ENCODE measurements at regions not wholly inside any gene's neighbourhood (a gene's known extent, or its start where the extent isn't known, plus 50 kb on each side); places are given as distances from the start of the nearest gene placed in this dataset.

DNA sequence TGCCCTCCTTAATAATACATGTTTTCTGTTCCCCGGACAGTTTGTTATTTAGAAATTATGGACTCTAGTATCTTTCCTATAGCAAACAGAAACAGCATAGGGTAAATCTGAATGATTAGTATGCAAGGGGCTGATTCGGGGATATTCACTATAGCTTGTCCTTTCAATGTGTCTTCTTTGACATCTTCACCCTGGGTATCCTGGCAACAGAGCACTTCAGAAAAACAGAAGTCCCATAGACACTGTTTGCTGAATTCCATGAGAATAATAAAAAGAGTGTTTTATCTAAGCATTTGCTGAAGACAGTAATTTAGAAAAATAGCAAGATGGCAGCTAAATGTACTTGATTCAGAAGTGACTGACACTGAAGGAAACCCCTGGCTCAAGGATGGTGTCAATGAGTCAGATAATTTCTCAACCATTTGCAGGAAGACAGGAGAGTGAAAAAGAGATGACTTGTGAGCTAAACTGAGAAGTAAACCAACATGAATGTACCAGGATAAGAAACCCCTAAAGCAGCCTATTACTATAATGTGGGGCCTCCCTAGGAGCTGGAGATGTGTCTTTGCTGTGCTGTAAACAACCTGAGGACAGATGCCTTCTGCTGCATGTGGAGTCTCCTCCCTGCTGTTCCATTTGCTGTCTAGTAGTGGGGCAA lies 246.2 kb downstream of the MAN2A1 start:
- peaks cover 3% of the 10 kb centered on the region for H3K9me3 Mint-ChIP-seq
- peaks cover 8% of the 10 kb centered on the region for H3K27me3 Mint-ChIP-seq
- no peak overlapping the region for H3K4me3 Mint-ChIP-seq
- H3K27ac Mint-ChIP-seq, result no peak overlapping the region
- peaks cover 6% of the 10 kb centered on the region for H3K4me1 Mint-ChIP-seq
- H3K36me3 Mint-ChIP-seq, result no peaks in the 10 kb centered on the region
- no peak for DNase-seq (ENCODE audit: low spot score in 2 of 2)
- ATAC-seq (ENCODE audit: low read depth), result no peak

DNA sequence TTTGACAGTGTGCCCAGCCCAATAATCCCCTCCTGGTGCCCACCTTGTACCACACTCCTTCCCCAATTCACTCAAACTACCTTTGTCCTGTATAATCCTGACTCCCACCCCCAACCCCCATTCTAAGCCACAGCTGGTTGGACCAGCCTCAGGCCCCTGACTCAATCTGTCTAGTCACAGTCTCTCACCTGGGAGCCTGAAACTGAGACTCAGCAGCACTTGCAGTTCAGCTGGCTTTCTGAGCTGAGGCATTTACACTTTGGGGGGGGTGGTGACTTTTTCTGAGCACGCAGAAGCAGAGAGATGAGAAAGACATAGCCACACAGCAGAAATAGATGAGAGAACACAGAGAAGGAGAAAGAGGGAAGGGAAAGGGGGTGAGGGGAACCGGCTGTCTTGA lies 247.3 kb downstream of the MAN2A1 start:
- Mint-ChIP-seq H3K4me1 (peaks cover 3% of the 10 kb centered on the region), H3K36me3 (peaks cover 2% of the 10 kb centered on the region), H3K27me3 (peaks cover 8% of the 10 kb centered on the region), H3K9me3 (peaks cover 5% of the 10 kb centered on the region), H3K4me3 (no peak overlapping the region), H3K27ac (no peak overlapping the region)
- no peak for ATAC-seq (ENCODE audit: low read depth)
- no peak for DNase-seq (ENCODE audit: low spot score in 2 of 2)

DNA sequence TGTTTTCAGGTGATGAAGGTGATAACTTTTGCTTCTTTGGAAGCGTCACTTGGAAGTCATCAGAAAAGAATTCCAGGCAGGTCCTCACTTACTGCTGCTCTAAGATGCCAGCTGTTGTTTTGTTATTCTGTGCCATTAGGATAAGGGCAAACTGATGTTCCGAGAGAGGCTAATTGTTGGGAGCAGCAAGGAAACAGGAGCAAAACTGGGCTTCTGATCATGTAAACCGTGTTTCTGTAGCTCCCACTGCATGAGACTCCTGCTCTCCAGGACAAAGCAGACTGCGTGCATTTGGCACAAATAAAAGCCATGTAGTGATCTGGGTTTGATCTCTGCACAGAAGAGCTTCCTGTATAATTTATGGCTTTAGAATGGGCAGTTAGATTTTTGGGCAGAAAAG lies 248.2 kb downstream of the MAN2A1 start:
- H3K27me3 Mint-ChIP-seq, result peaks cover 7% of the 10 kb centered on the region
- H3K36me3 Mint-ChIP-seq, result peaks cover 2% of the 10 kb centered on the region

DNA sequence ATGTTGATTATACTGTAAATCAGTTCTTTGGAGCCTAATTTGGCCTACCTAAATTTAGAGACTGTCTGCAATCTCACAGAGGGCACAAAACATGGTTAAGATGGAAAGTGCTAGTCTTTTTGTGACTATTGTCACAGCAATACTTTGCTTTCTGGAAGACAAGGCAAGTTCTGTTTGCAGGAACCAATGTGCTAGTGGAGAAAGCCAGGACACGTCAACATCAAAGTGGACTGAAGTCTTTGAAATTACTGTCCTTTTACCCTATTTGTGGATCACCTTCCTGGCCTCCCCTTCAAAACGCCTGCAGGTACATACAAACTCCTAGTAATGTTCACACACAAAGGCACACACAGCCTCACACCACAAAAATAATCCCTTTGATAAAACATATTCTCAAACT lies 248.7 kb downstream of the MAN2A1 start:
- no peak overlapping the region for H3K27ac Mint-ChIP-seq
- H3K9me3 Mint-ChIP-seq, result peaks cover 5% of the 10 kb centered on the region
- DNase-seq (ENCODE audit: low spot score in 2 of 2) (no peak), ATAC-seq (ENCODE audit: low read depth) (no peak)
- no peak overlapping the region for H3K4me3 Mint-ChIP-seq
- peaks cover 2% of the 10 kb centered on the region for H3K36me3 Mint-ChIP-seq
- peaks cover 3% of the 10 kb centered on the region for H3K4me1 Mint-ChIP-seq
- H3K27me3 Mint-ChIP-seq, result peaks cover 5% of the 10 kb centered on the region

More for the DNA sequence above, 248.2 kb downstream of the MAN2A1 start:
- Mint-ChIP-seq H3K4me3 (no peak overlapping the region), H3K4me1 (peaks cover 3% of the 10 kb centered on the region), H3K27ac (no peak overlapping the region), H3K9me3 (peaks cover 5% of the 10 kb centered on the region)
- DNase-seq (ENCODE audit: low spot score in 2 of 2) (no peak), ATAC-seq (ENCODE audit: low read depth) (no peak)

DNA sequence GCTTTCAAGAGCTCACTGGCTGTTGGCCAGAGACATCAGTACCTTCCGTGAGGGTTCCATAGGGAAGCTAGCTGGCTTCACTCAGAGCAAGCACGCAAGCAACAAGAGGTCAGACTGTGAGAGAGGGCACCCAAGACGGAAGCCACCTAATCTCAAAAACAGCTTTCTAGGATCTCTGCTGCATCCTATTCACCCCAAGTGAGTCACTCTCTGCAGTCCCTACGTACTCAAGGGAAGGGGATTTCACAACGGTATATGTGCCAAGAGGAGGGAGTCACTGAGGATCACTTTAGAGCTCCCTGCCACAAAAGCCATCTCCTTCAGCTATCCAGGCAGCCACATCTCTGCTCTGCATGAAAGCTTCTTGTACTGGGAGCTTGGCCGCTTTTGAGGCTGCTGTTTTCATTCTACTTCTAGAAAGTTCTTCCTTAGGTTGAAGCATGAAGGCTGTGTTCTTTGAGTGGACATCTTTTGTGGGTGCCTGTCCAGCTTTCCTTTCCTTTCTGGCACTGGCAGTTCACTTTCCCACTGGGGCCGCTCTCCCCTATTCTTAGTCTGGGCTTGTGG lies 249.5 kb downstream of the MAN2A1 start:
- Mint-ChIP-seq H3K4me3 (no peak overlapping the region), H3K4me1 (peaks cover 3% of the 10 kb centered on the region), H3K36me3 (peaks cover 2% of the 10 kb centered on the region), H3K27me3 (peaks cover 5% of the 10 kb centered on the region), H3K9me3 (peaks cover 5% of the 10 kb centered on the region), H3K27ac (no peak overlapping the region)
- no peak for ATAC-seq (ENCODE audit: low read depth)
- no peak for DNase-seq (ENCODE audit: low spot score in 2 of 2)

DNA sequence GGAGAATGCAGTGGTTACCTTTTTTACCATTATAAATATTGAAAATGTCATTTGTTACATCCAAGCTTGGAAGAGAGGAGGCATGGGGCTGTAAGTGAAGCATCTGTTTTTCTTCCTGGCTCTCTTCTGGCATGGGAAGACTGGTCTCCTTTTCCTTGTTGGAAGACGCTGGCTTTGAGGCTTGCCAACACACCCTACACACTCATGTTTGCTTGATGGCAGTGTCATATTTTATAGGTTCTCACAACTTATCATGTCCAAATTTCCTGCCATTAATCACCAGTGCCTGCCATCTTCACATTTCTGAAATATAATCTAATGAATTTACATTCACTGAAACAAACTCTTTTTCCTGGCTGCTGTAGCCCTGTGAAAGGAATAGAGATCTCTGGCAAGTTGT lies 252.9 kb downstream of the MAN2A1 start:
- peaks cover 2% of the 10 kb centered on the region for H3K36me3 Mint-ChIP-seq
- no peaks in the 10 kb centered on the region for H3K4me1 Mint-ChIP-seq
- DNase-seq (ENCODE audit: low spot score in 2 of 2) (no peak), ATAC-seq (ENCODE audit: low read depth) (no peak)
- H3K9me3 Mint-ChIP-seq, result peaks cover 5% of the 10 kb centered on the region
- H3K27me3 Mint-ChIP-seq, result peaks cover 15% of the 10 kb centered on the region
- no peak overlapping the region for H3K27ac Mint-ChIP-seq
- no peak overlapping the region for H3K4me3 Mint-ChIP-seq

DNA sequence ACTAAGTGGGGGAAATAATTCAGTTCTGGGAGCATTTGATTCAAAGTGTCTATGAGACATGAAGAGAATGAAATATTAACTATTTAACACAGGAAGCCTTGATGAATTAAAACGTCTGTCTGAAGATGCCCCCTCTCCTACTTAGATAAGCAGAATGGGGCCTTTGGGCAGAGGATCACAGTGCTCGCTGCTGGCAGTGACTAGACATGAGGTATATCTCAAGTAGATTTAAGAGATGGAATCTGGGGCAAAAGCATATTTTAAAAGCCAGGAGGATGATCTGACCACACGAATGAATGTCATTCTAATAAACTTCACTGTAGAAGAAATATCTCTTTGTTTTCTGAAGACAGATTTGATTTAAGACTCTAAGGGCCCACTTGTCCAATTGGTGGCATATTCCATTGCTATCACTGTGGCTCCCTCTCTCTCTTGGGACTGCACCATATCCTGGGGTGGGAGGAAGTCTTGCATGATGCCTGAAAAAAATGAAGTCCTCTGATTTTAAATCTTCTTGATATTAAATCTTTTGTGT lies 254.0 kb downstream of the MAN2A1 start:
- Mint-ChIP-seq H3K36me3 (peaks cover 2% of the 10 kb centered on the region), H3K9me3 (peaks cover 5% of the 10 kb centered on the region), H3K4me3 (no peak overlapping the region), H3K4me1 (no peaks in the 10 kb centered on the region), H3K27me3 (peaks cover 14% of the 10 kb centered on the region), H3K27ac (no peak overlapping the region)
- ATAC-seq (ENCODE audit: low read depth), result no peak
- DNase-seq (ENCODE audit: low spot score in 2 of 2), result no peak

DNA sequence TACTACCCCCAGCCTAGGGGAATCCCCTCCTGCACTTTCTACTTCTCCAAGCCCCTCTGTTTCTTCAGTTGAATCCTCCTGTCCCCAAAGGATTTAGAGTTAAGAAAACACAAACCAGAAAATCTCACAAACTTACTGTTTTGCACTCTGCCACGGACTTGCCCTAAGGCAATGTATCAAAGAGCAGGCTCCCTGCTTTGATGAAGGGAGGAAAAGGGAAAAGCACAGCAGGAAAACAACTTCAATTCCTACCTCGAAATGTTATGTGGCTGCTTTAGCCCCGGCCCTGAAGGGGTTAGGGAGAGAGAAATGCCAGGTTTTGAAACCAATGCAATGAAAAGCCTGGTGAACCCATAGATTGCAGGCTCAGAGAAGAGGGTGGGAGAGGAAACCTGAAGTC lies 254.7 kb downstream of the MAN2A1 start:
- Mint-ChIP-seq H3K27ac (no peak overlapping the region), H3K36me3 (peaks cover 2% of the 10 kb centered on the region), H3K27me3 (peaks cover 14% of the 10 kb centered on the region), H3K4me1 (no peaks in the 10 kb centered on the region), H3K4me3 (no peak overlapping the region), H3K9me3 (peaks cover 5% of the 10 kb centered on the region)
- DNase-seq (ENCODE audit: low spot score in 2 of 2), result no peak
- ATAC-seq (ENCODE audit: low read depth), result no peak

DNA sequence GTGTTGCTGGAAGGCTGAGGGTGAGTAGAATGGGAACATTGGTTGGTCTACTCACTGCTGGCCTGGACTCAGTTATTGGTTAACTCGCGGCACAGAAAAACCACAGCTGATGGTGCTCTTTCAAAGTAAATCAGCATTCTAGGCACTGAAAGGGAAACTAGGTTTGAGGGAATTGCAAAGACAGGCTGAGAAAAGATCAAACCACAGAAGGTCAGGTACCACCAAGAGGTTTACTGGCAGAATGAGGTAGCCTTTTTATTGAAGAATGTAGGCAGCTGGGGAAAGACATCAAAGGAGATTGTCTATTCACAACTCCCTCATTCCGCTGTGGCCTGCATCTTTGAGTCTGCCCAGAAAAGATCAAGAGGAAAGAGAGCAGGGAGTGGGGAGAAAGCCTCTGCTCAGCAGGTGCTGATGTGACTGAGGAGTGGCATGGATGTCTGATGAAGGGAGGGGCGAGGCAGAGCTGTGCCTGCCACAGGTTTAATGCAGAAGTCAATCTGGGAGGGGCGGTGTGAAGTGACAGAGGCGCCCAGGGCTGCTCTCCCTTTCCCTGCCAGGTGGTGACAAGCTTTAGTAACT lies 255.5 kb downstream of the MAN2A1 start:
- no peaks in the 10 kb centered on the region for H3K4me1 Mint-ChIP-seq
- peaks cover 2% of the 10 kb centered on the region for H3K36me3 Mint-ChIP-seq
- no peak overlapping the region for H3K27ac Mint-ChIP-seq
- H3K4me3 Mint-ChIP-seq, result no peak overlapping the region
- peaks cover 14% of the 10 kb centered on the region for H3K27me3 Mint-ChIP-seq
- DNase-seq (ENCODE audit: low spot score in 2 of 2) (no peak), ATAC-seq (ENCODE audit: low read depth) (no peak)
- H3K9me3 Mint-ChIP-seq, result peaks cover 2% of the 10 kb centered on the region

DNA sequence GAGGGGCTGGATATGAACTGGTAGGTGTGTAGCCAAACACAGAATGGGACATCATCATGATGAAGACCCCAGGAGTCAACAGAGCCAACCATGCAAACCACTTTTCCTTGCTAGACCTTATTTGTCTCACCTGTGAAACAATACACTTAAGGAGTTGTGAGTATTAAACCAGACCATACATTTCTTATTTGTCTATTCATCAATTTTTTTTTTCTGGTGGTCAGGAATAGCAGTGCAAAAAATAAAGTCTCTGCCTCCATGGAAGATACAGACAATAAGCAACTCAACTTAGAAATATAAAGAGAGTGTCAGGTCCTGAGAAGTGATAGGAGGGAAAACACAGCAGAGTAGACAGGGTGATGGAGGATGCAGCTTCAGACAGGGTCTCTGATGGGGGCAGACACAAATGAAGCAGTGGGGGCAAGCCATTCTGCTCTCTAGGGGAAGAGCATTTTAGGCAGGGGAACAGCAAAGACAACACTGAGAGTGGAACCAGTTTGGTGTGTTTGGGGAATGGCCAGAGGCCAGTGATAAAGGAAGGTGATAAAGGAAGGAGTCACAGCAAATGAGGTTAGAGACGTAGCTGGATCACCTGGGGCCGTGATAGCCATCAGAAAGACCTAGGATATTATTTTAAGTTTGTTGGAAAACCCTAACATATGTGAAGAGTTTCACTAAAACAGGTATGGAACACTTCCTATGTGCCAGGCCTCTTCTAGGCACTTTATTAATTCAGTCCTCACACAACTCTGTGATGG lies 256.2 kb downstream of the MAN2A1 start:
- Mint-ChIP-seq H3K9me3 (peaks cover 2% of the 10 kb centered on the region), H3K36me3 (peaks cover 2% of the 10 kb centered on the region), H3K4me1 (no peaks in the 10 kb centered on the region), H3K4me3 (no peak overlapping the region), H3K27ac (no peak overlapping the region), H3K27me3 (peaks cover 14% of the 10 kb centered on the region)
- DNase-seq (ENCODE audit: low spot score in 2 of 2), result no peak
- no peak for ATAC-seq (ENCODE audit: low read depth)

DNA sequence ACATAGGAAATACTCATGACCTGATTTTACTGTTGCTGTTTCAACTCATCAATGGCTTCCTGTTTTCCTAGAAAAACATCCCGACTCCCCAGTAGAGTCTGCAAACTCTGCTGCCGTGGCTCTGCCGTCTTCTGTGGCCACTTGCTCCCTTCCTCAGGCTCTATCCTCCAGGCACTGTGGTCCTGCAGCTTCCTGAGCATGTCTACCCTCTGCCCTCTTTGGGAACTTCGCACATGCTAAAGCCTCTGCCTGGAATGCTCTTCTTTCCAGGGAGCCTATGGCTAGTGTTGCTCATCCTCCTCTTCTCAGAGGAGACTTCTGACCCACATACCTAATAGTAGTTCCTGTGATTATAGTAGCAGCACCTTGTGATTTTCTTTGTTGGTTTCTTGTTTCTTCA lies 256.9 kb downstream of the MAN2A1 start:
- H3K4me3 Mint-ChIP-seq, result no peak overlapping the region
- peaks cover 14% of the 10 kb centered on the region for H3K27me3 Mint-ChIP-seq
- H3K4me1 Mint-ChIP-seq, result no peaks in the 10 kb centered on the region
- DNase-seq (ENCODE audit: low spot score in 2 of 2), result no peak
- H3K27ac Mint-ChIP-seq, result no peak overlapping the region
- ATAC-seq (ENCODE audit: low read depth), result no peak
- H3K36me3 Mint-ChIP-seq, result no peaks in the 10 kb centered on the region
- H3K9me3 Mint-ChIP-seq, result no peaks in the 10 kb centered on the region

DNA sequence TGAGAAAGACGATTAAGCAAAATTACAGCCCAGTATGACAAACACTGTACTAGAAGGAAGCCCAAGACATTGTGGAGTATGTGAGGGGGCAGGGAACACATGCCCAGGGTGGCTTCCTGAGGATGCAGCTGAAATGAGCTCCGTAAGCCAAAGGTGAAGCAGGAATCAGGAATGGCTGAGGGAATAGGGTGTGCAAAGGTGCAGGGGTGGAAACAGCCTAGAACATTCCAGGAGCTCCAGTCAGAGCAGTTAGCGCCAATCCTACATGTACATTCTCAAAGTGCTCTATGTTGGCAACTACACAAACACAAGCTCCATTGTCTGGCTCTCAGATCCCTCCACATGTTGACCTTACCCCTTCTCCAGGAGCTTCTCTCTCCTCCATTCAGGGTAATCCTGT lies 257.9 kb downstream of the MAN2A1 start:
- DNase-seq (ENCODE audit: low spot score in 2 of 2), result no peak
- Mint-ChIP-seq H3K4me3 (no peak overlapping the region), H3K27ac (no peak overlapping the region), H3K9me3 (no peaks in the 10 kb centered on the region), H3K36me3 (no peaks in the 10 kb centered on the region), H3K27me3 (peaks cover 14% of the 10 kb centered on the region), H3K4me1 (no peaks in the 10 kb centered on the region)
- ATAC-seq (ENCODE audit: low read depth), result no peak

DNA sequence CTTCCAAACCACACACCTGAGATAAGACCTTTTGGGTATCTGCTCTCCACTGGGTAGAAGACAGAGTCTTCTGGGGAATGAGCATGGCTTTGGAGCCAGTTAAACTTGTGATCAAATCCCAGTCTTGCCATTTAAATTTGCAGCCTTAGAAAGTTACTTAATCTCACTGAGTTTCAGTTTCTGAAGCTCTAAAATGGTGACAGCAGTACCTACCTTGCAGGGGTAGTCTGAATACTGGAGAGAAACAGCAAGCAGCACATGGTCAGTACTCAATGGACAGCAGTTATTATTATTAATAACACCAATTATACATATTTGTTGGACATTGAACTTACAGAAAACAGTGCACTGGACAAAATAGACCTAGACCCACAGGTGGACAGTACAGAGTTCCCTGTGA lies 260.9 kb downstream of the MAN2A1 start:
- Mint-ChIP-seq H3K27ac (no peak overlapping the region), H3K36me3 (no peaks in the 10 kb centered on the region), H3K27me3 (peaks cover 8% of the 10 kb centered on the region), H3K9me3 (no peaks in the 10 kb centered on the region), H3K4me3 (no peak overlapping the region), H3K4me1 (no peaks in the 10 kb centered on the region)
- ATAC-seq (ENCODE audit: low read depth), result no peak
- no peak for DNase-seq (ENCODE audit: low spot score in 2 of 2)

DNA sequence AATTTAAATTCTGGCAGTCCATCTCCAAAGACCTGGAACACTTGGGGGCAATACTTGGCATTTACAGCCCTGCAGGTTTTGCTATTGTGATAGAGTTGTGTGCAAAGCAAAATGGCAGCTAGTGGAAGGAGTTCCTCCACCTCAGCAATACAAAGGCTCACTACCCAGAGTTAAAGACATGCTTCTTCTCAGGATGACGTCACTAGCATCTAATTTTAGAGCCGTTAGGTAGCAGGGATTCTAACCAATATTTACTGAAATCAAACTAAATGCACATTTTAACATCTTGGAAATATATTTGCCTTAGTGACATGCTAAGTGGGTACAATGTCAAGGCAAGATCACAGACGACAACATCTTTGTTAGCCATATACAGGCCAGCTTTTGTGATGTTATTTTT lies 261.6 kb downstream of the MAN2A1 start:
- no peak overlapping the region for H3K27ac Mint-ChIP-seq
- ATAC-seq (ENCODE audit: low read depth) (no peak), DNase-seq (ENCODE audit: low spot score in 2 of 2) (no peak)
- peaks cover 5% of the 10 kb centered on the region for H3K27me3 Mint-ChIP-seq
- H3K4me1 Mint-ChIP-seq, result no peaks in the 10 kb centered on the region
- no peak overlapping the region for H3K4me3 Mint-ChIP-seq
- no peaks in the 10 kb centered on the region for H3K36me3 Mint-ChIP-seq
- no peaks in the 10 kb centered on the region for H3K9me3 Mint-ChIP-seq

All from memory B cell (primary cell).